Neural cell (in vitro differentiated cells): ENCODE measurements at regions not wholly inside any gene's neighbourhood (a gene's known extent, or its start where the extent isn't known, plus 50 kb on each side); places are given as distances from the start of the nearest gene placed in this dataset.

Experiments used
- H2AFZ ChIP-seq: fragments of 200-600, 300-800 bp; sonication (generic), shearing (Covaris generic); 2 replicates; pipeline ENCODE4 v1.6.0; 2014; ENCODE audit warnings: low read depth, mild to moderate bottlenecking, antibody characterized with exemption, low read length, moderate library complexity
- H3F3A ChIP-seq: fragments of 200-600 bp; shearing (Covaris generic); 2 replicates; pipeline ENCODE4 v1.6.1; 2016; ENCODE audit warnings: mild to moderate bottlenecking, moderate library complexity, mixed read lengths, antibody characterized with exemption, low read length; ENCODE audit not compliant: insufficient read depth, poor library complexity, severe bottlenecking
- H3K27ac ChIP-seq: fragments of 200-600, 300-800 bp; sonication (generic), shearing (Covaris generic); 2 replicates; pipeline ENCODE4 v1.5.1; 2014; ENCODE audit warnings: mild to moderate bottlenecking, low read length, moderate library complexity
- H3K27me3 ChIP-seq: fragments of 300-800, 200-600 bp; sonication (generic), shearing (Covaris generic); 2 replicates; pipeline ENCODE4 v1.6.0; 2014; ENCODE audit warnings: mild to moderate bottlenecking, low read depth, low read length, moderate library complexity; ENCODE audit not compliant: insufficient read depth
- H3K36me3 ChIP-seq: fragments of 300-800, 200-600 bp; sonication (generic), shearing (Covaris generic); 2 replicates; pipeline ENCODE4 v1.5.1; 2014; ENCODE audit warnings: mild to moderate bottlenecking, antibody characterized with exemption, low read length, moderate library complexity; ENCODE audit not compliant: insufficient read depth
- H3K4me2 ChIP-seq: fragments of 300-800, 200-600 bp; sonication (generic), shearing (Covaris generic); 2 replicates; pipeline ENCODE4 v1.6.0; 2014; ENCODE audit warnings: mild to moderate bottlenecking, low read length
- H3K4me3 ChIP-seq: fragments of 300-800, 200-600 bp; sonication (generic), shearing (Covaris generic); 2 replicates; pipeline ENCODE4 v1.5.1; 2014; ENCODE audit warnings: mild to moderate bottlenecking, low read length, moderate library complexity
- H3K79me2 ChIP-seq: fragments of 200-600 bp; shearing (Covaris generic); replicated peaks from 2 replicates; pipeline ENCODE4 v1.6.0; 2014; ENCODE audit warnings: mild to moderate bottlenecking, low read length, moderate library complexity; ENCODE audit not compliant: insufficient read depth
- H3K9ac ChIP-seq: fragments of 300-800, 200-600 bp; sonication (generic), shearing (Covaris generic); 2 replicates; pipeline ENCODE4 v1.6.1; 2016; ENCODE audit warnings: mild to moderate bottlenecking, low read length, mixed read lengths
- H3K9me2 ChIP-seq: fragments of 200-600 bp; shearing (Covaris generic); 2 replicates; pipeline ENCODE4 v1.6.1; 2016; ENCODE audit warnings: mild to moderate bottlenecking, low read length, mixed read lengths; ENCODE audit not compliant: insufficient read depth
- H3K9me3 ChIP-seq: fragments of 200-600, 300-800 bp; sonication (generic), shearing (Covaris generic); 2 replicates; pipeline ENCODE4 v1.6.1; 2016; ENCODE audit warnings: mild to moderate bottlenecking, mixed run types, low read length, moderate library complexity, mixed read lengths
- H4K20me1 ChIP-seq: fragments of 200-600 bp; shearing (Covaris generic); 2 replicates; pipeline ENCODE4 v1.6.1; 2016; ENCODE audit warnings: mild to moderate bottlenecking, mixed run types; ENCODE audit not compliant: insufficient read depth
- CTCF ChIP-seq: fragments of 450-650 bp; IDR thresholded peaks from 2 replicates; pipeline ENCODE4 v1.5.1; 2014; ENCODE audit warnings: antibody characterized with exemption, mild to moderate bottlenecking, moderate library complexity; ENCODE audit not compliant: poor library complexity, severe bottlenecking
- EP300 ChIP-seq: fragments of 450-650 bp; conservative IDR thresholded peaks from 2 replicates; pipeline ENCODE4 v1.6.1; 2014; ENCODE audit warnings: antibody characterized with exemption, mild to moderate bottlenecking, moderate library complexity; ENCODE audit not compliant: poor library complexity, severe bottlenecking
- EZH2 ChIP-seq: fragments of 200-600, 300-800 bp; shearing (Covaris generic), sonication (generic); IDR thresholded peaks from 2 replicates; pipeline ENCODE4 v1.6.1; 2014; ENCODE audit warnings: antibody characterized with exemption, low read length, borderline replicate concordance, mild to moderate bottlenecking; ENCODE audit not compliant: insufficient read depth, poor library complexity, severe bottlenecking
- MXI1 ChIP-seq: fragments of 450-650 bp; conservative IDR thresholded peaks from 2 replicates; pipeline ENCODE4 v1.6.1; 2014; ENCODE audit warnings: antibody characterized with exemption, mild to moderate bottlenecking; ENCODE audit not compliant: poor library complexity, severe bottlenecking
- POLR2AphosphoS5 ChIP-seq: IDR thresholded peaks from 2 replicates; pipeline ENCODE4 v1.6.1; 2012
- RAD21 ChIP-seq: fragments of 450-650 bp; conservative IDR thresholded peaks from 2 replicates; pipeline ENCODE4 v1.6.1; 2014; ENCODE audit warnings: antibody characterized with exemption, mild to moderate bottlenecking, moderate library complexity
- REST ChIP-seq: IDR thresholded peaks from 2 replicates; pipeline ENCODE4 v1.6.1; 2012; ENCODE audit warnings: borderline replicate concordance
- SMC3 ChIP-seq: fragments of 450-650 bp; conservative IDR thresholded peaks from 2 replicates; pipeline ENCODE4 v1.6.1; 2014; ENCODE audit warnings: antibody characterized with exemption, mild to moderate bottlenecking, moderate library complexity; ENCODE audit not compliant: poor library complexity
- TAF1 ChIP-seq: IDR thresholded peaks from 2 replicates; pipeline ENCODE4 v1.6.1; 2012; ENCODE audit warnings: low read depth

- H3K4me3 ChIP-seq, result no peak overlapping the region
- H3F3A ChIP-seq, result peaks cover 8% of the 10 kb centered on the region
- H3K36me3 ChIP-seq, result no peaks in the 10 kb centered on the region
- H3K79me2 ChIP-seq, result no peaks in the 10 kb centered on the region
- no peak overlapping the region for H3K9ac ChIP-seq
- no peaks in the 10 kb centered on the region for H3K9me2 ChIP-seq
- no peaks in the 10 kb centered on the region for H3K27me3 ChIP-seq
- no peak overlapping the region for H2AFZ ChIP-seq
- H4K20me1 ChIP-seq, result no peaks in the 10 kb centered on the region
- no peak overlapping the region for H3K4me2 ChIP-seq
- H3K9me3 ChIP-seq, result no peaks in the 10 kb centered on the region
- TF ChIP-seq RAD21 (no peak), REST (no peak), TAF1 (no peak), EP300 (no peak), MXI1 (no peak), SMC3 (no peak), EZH2 (no peak), POLR2AphosphoS5 (no peak), CTCF (no peak)
- no peak overlapping the region for H3K27ac ChIP-seq
These were observed 391.6 kb downstream of the PCDH7 start for GRCh38 chr4:31111790-31112189.

- Histone ChIP-seq H3K4me2 (no peak overlapping the region), H3K27ac (no peak overlapping the region), H3K9me3 (no peaks in the 10 kb centered on the region), H3F3A (no peaks in the 10 kb centered on the region), H3K36me3 (no peaks in the 10 kb centered on the region), H3K27me3 (no peaks in the 10 kb centered on the region), H3K4me3 (no peak overlapping the region), H4K20me1 (no peaks in the 10 kb centered on the region), H3K9me2 (no peaks in the 10 kb centered on the region), H2AFZ (no peak overlapping the region), H3K9ac (no peak overlapping the region), H3K79me2 (no peaks in the 10 kb centered on the region)
- no peak for TF ChIP-seq POLR2AphosphoS5
- no peak for TF ChIP-seq RAD21
- no peak for TF ChIP-seq REST
- TF ChIP-seq TAF1, result no peak
- TF ChIP-seq EP300, result no peak
- TF ChIP-seq EZH2, result no peak
- no peak for TF ChIP-seq CTCF
- TF ChIP-seq SMC3, result no peak
- no peak for TF ChIP-seq MXI1
These were observed 394.6 kb downstream of the PCDH7 start for GRCh38 chr4:31114816-31115215.
